SK-N-SH (cell line): ENCODE measurements at regions not wholly inside any gene's neighbourhood (a gene's known extent, or its start where the extent isn't known, plus 50 kb on each side); places are given as distances from the start of the nearest gene placed in this dataset.
A peak's percentile ranks its signal among the peaks of the same experiment; 100 is the strongest.

Source experiments
- CTCF ChIA-PET: fragments of 300-600, 350-600 bp; formaldehyde crosslinking; extraction: SDS; loops from one replicate; lab custom pipeline; 2021; lab: Yijun Ruan, JAX
- POLR2A ChIA-PET: fragments of 350-600 bp; sonication (Branson Sonifier 250); formaldehyde crosslinking; extraction: SDS; loops from one replicate; lab custom pipeline; 2020; ENCODE audit warnings: antibody characterized with exemption, inconsistent platforms; lab: Yijun Ruan, JAX
- DNase-seq: peaks from one replicate; pipeline ENCODE4 v3.0.0; 2012
- H2AFZ ChIP-seq: fragments of 200-600 bp; sonication (generic); 2 replicates; pipeline ENCODE4 v1.8.1; 2016; ENCODE audit warnings: antibody characterized with exemption, mild to moderate bottlenecking, low read depth
- H3F3A ChIP-seq: fragments of 200-600 bp; sonication (generic); replicated peaks from 2 replicates; pipeline ENCODE3; 2016; ENCODE audit warnings: antibody characterized with exemption, mild to moderate bottlenecking; ENCODE audit not compliant: insufficient read depth
- H3K27ac ChIP-seq, 2 experiments: fragments of 200-500 bp in 1 of 2; fragments of 200-600 bp in 1 of 2; sonication (Bioruptor generic) in 1 of 2; sonication (generic), shearing (Covaris generic) in 1 of 2; 2 replicates each; pipeline versions ENCODE4 v1.5.1 to v1.6.1; 2014 to 2016; ENCODE audit warnings: low read depth in 2 of 2, inconsistent platforms in 1 of 2, low read length in 1 of 2, mild to moderate bottlenecking in 1 of 2, mixed read lengths in 1 of 2
- H3K27me3 ChIP-seq: fragments of 200-600 bp; sonication (generic), shearing (Covaris generic); 2 replicates; pipeline ENCODE4 v1.6.1; 2016; ENCODE audit warnings: mixed run types; ENCODE audit not compliant: insufficient read depth
- H3K36me3 ChIP-seq, 2 experiments: fragments of 200-500 bp in 1 of 2; fragments of 200-600 bp in 1 of 2; sonication (Bioruptor generic) in 1 of 2; sonication (generic) in 1 of 2; replicated peaks in 1 of 2; 2 replicates each; pipeline versions ENCODE3 to v1.5.1; 2014 to 2016; ENCODE audit warnings: low read length in 1 of 2, mild to moderate bottlenecking in 1 of 2; ENCODE audit not compliant: insufficient read depth in 2 of 2, control insufficient read depth in 1 of 2
- H3K4me1 ChIP-seq, 2 experiments: fragments of 200-500 bp in 1 of 2; fragments of 200-600 bp in 1 of 2; sonication (Bioruptor generic) in 1 of 2; sonication (generic), shearing (Covaris generic) in 1 of 2; 2 replicates each; pipeline versions ENCODE4 v1.5.1 to v1.6.1; 2014 to 2016; ENCODE audit warnings: low read depth in 1 of 2, low read length in 1 of 2, mixed run types in 1 of 2; ENCODE audit not compliant: insufficient read depth in 2 of 2, control insufficient read depth in 1 of 2
- H3K4me2 ChIP-seq: fragments of 200-600 bp; sonication (generic), shearing (Covaris generic); 2 replicates; pipeline ENCODE4 v1.6.1; 2017; ENCODE audit warnings: mixed run types
- H3K4me3 ChIP-seq, 2 experiments: fragments of 200-500 bp in 1 of 2; fragments of 200-600 bp in 1 of 2; sonication (Bioruptor generic) in 1 of 2; sonication (generic), shearing (Covaris generic) in 1 of 2; 2 replicates each; pipeline versions ENCODE4 v1.5.1 to v1.8.1; 2014 to 2016; ENCODE audit warnings: low read depth in 2 of 2, inconsistent platforms in 1 of 2, low read length in 1 of 2, mild to moderate bottlenecking in 1 of 2, mixed read lengths in 1 of 2, moderate library complexity in 1 of 2
- H3K79me2 ChIP-seq: fragments of 200-600 bp; sonication (generic); 2 replicates; pipeline ENCODE4 v1.8.1; 2017; ENCODE audit warnings: mild to moderate bottlenecking; ENCODE audit not compliant: insufficient read depth
- H3K9ac ChIP-seq: fragments of 200-600 bp; sonication (generic); 2 replicates; pipeline ENCODE4 v1.6.1; 2017; ENCODE audit warnings: mixed run types
- H3K9me2 ChIP-seq: fragments of 200-600 bp; sonication (generic); 2 replicates; pipeline ENCODE4 v1.6.1; 2017; ENCODE audit warnings: mixed run types
- H3K9me3 ChIP-seq: fragments of 200-600 bp; sonication (generic); 2 replicates; pipeline ENCODE4 v1.6.1; 2017; ENCODE audit warnings: mixed run types, mild to moderate bottlenecking, moderate library complexity
- H4K20me1 ChIP-seq: fragments of 200-600 bp; sonication (generic); 2 replicates; pipeline ENCODE4 v1.6.1; 2017; ENCODE audit warnings: mild to moderate bottlenecking, mixed run types; ENCODE audit not compliant: insufficient read depth
- CHD2 ChIP-seq: fragments of 150-350 bp; IDR thresholded peaks from 2 replicates; pipeline ENCODE4 v1.6.1; 2018; ENCODE audit warnings: low read length; ENCODE audit not compliant: partially characterized antibody
- EP300 ChIP-seq, 2 experiments: IDR thresholded peaks; 2 replicates each; pipeline versions ENCODE4 v1.4.0 to v1.6.1; 2012; ENCODE audit warnings: borderline replicate concordance in 1 of 2, low read depth in 1 of 2, low read length in 1 of 2
- FOXJ3 ChIP-seq: sonication (generic); formaldehyde crosslinking; IDR thresholded peaks from 2 replicates; pipeline ENCODE4 v1.5.1; 2020; ENCODE audit warnings: mild to moderate bottlenecking, missing genetic modification reagents
- GABPA ChIP-seq: IDR thresholded peaks from 2 replicates; pipeline ENCODE4 v1.4.0; 2012; ENCODE audit warnings: low read depth, mild to moderate bottlenecking
- GATA2 ChIP-seq: sonication (generic); formaldehyde crosslinking; IDR thresholded peaks from 2 replicates; pipeline ENCODE4 v1.5.0; 2020; ENCODE audit warnings: mild to moderate bottlenecking, missing genetic modification reagents
- NFIC ChIP-seq: IDR thresholded peaks from 2 replicates; pipeline ENCODE4 v1.4.0; 2012; ENCODE audit warnings: borderline replicate concordance
- NRF1 ChIP-seq: IDR thresholded peaks from 2 replicates; pipeline ENCODE4 v1.6.1; 2012; ENCODE audit warnings: low read depth, mild to moderate bottlenecking, low read length
- POLR2AphosphoS5 ChIP-seq: IDR thresholded peaks from 2 replicates; pipeline ENCODE4 v1.6.1; 2012; ENCODE audit warnings: low read depth, low read length
- RAD21 ChIP-seq: IDR thresholded peaks from 2 replicates; pipeline ENCODE4 v1.6.1; 2012; ENCODE audit warnings: mild to moderate bottlenecking, low read length
- RCOR1 ChIP-seq: fragments of 150-350 bp; IDR thresholded peaks from 2 replicates; pipeline ENCODE4 v1.6.1; 2017; ENCODE audit warnings: antibody characterized with exemption, low read length
- RXRA ChIP-seq: IDR thresholded peaks from 2 replicates; pipeline ENCODE4 v1.4.0; 2012; ENCODE audit warnings: low read depth, mild to moderate bottlenecking, borderline replicate concordance
- SIN3A ChIP-seq: IDR thresholded peaks from 2 replicates; pipeline ENCODE4 v1.6.1; 2012; ENCODE audit warnings: low read depth, mild to moderate bottlenecking, low read length, moderate library complexity, borderline replicate concordance
- SMC3 ChIP-seq: IDR thresholded peaks from 2 replicates; pipeline ENCODE4 v1.6.1; 2012; ENCODE audit warnings: low read depth, low read length, improper control_type of control experiment
- TAF1 ChIP-seq: IDR thresholded peaks from 2 replicates; pipeline ENCODE4 v1.6.1; 2012; ENCODE audit warnings: low read depth, mild to moderate bottlenecking, low read length, moderate library complexity, borderline replicate concordance
- YY1 ChIP-seq: IDR thresholded peaks from 2 replicates; pipeline ENCODE4 v1.4.0; 2012; ENCODE audit warnings: low read depth, mild to moderate bottlenecking
- WGBS: methylation state at CpG from one replicate; pipeline ENCODE4 v1.1.6; 2017; ENCODE audit warnings: low lambda C conversion rate; 5-methylcytosine and 5-hydroxymethylcytosine counted together
- TF ChIP-seq, protein P1 (sequence below): IDR thresholded peaks from 2 replicates; pipeline ENCODE4; 2012
- TF ChIP-seq, protein P2 (sequence below): IDR thresholded peaks from 2 replicates; pipeline ENCODE4 v1.4.0; 2012; ENCODE audit warnings: low read depth, borderline replicate concordance
- TF ChIP-seq, protein P3 (sequence below): fragments of 150-350 bp; IDR thresholded peaks from 2 replicates; pipeline ENCODE4 v1.6.1; 2016; ENCODE audit warnings: mild to moderate bottlenecking, low read depth, low read length
- TF ChIP-seq, protein P4 (sequence below): fragments of 200-600 bp; sonication (generic); IDR thresholded peaks from 2 replicates; pipeline ENCODE4 v1.6.1; 2017; ENCODE audit warnings: antibody characterized with exemption, mild to moderate bottlenecking, moderate library complexity

DNA sequence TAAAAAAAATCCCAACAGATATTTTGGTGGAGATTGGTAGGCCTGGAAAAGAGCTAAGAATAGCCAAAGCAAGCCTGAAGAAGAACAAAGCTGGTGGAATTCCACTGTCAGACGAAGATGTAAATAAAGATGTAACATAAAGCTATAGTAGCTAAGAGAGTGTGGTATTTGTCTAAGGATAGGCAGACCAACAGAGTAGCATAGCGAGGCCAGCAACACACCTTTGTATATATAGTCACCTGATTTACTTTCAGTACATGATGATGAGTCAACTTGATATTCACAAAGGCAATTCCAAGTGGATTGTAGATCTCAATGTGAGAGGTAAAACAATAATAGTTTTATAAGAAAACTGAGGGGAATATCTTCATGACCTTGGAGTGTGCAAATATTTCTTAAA, 53.6 kb upstream of the SYN2 start:
- ChIA-PET CTCF (interaction anchor here (0.7 to 1.2 kb wide), 2 partner anchors 28 to 95 kb away, joined by 3 read pairs; no protein-coding TSS in a partner anchor), POLR2A (no interaction called here)
- DNase-seq: no peak
- Histone ChIP-seq H3K4me2 (no peak overlapping the region), H4K20me1 (no peaks in the 10 kb centered on the region), H3K79me2 (no peaks in the 10 kb centered on the region), H3K9ac (no peak overlapping the region), H3K9me3 (no peaks in the 10 kb centered on the region), H3K4me1 (peaks cover 0 to 15% of the 10 kb centered on the region in 2 experiments; a peak in 2 of 4 replicates), H3K9me2 (no peaks in the 10 kb centered on the region), H3K27me3 (no peaks in the 10 kb centered on the region), H3K4me3 (no peak overlapping the region), H2AFZ (no peak overlapping the region), H3K36me3 (no peaks in the 10 kb centered on the region), H3K27ac (no peak overlapping the region), H3F3A (no peaks in the 10 kb centered on the region)
- TF ChIP-seq EP300 (IDR thresholded peaks at IDR 0.05; ENCODE audit: borderline replicate concordance in 1 of 2, low read depth in 1 of 2, low read length in 1 of 2) (no peak), YY1 (no peak), RXRA (no peak), NFIC (no peak), FOXJ3 (CRISPR knock-in tag) (no peak)
- TF ChIP-seq, protein P1, sequence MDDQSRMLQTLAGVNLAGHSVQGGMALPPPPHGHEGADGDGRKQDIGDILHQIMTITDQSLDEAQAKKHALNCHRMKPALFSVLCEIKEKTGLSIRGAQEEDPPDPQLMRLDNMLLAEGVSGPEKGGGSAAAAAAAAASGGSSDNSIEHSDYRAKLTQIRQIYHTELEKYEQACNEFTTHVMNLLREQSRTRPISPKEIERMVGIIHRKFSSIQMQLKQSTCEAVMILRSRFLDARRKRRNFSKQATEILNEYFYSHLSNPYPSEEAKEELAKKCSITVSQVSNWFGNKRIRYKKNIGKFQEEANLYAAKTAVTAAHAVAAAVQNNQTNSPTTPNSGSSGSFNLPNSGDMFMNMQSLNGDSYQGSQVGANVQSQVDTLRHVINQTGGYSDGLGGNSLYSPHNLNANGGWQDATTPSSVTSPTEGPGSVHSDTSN: no peak
- WGBS: 8% methylated on average over 2 of the region's 2 CpGs

DNA sequence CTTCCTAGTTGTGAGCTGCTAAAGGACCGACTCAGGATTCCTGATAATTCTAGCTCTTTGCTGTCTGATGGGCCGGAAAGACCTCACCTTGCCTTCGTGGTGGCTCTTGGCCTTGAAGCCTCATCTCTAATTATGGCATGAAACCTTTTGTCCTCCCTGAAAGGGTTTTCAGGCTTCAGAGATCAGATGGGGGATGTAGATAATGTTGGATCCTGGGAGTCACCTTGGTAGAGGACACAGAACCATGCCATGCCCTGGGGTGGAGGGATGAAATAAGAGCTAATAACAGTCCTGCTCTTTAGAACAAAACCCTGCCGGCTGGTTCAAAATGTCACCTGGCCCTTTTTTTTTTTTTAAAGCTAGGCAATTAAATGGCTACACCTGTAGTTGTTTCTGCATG, 50.8 kb upstream of the SYN2 start:
- DNase-seq: peak; percentile 32
- ChIA-PET CTCF (interaction anchor here (0.7 to 1.0 kb wide), 2 partner anchors 9 to 185 kb away, joined by 4 to 10 read pairs; no protein-coding TSS in a partner anchor), POLR2A (no interaction called here)
- Histone ChIP-seq H3F3A (no peaks in the 10 kb centered on the region), H3K4me1 (peaks cover 0 to 15% of the 10 kb centered on the region in 2 experiments; a peak in 2 of 4 replicates), H3K9ac (no peak overlapping the region), H3K4me2 (no peak overlapping the region), H3K9me2 (no peaks in the 10 kb centered on the region), H3K9me3 (no peaks in the 10 kb centered on the region), H3K36me3 (no peaks in the 10 kb centered on the region), H3K4me3 (no peak overlapping the region), H3K79me2 (no peaks in the 10 kb centered on the region), H3K27me3 (no peaks in the 10 kb centered on the region), H4K20me1 (no peaks in the 10 kb centered on the region), H2AFZ (no peak overlapping the region), H3K27ac (peak overlapping the region in 1 of 2 experiments; percentile 64; a peak in 2 of 4 replicates)
- TF ChIP-seq RCOR1: peak; percentile 15; the same call in 1 of the 2 replicates
- TF ChIP-seq GATA2 (CRISPR knock-in tag): peak; percentile 64
- no peak for TF ChIP-seq CHD2
- WGBS: 36% methylated on average over 4 of the region's 4 CpGs

DNA sequence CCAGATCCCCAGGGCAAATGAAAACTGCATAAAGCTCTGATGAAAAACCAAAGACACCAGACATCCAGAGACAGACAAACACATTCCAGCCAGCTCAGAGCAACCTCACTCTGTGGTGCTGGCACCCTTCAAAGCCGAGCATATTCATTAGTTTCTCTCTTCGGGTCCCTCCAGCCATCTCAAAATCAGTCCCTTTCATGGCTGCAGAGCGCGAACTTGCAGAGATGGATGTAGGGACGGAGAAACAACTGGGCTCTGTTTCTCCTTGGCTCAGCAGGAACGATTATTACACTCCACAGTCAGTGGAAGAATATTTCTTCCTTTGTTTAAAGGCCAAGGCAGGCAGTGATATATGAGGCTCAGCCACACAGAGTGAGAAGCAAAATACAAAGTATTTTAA, 50.4 kb upstream of the SYN2 start:
- DNase-seq: peak; percentile 20
- H3K36me3 ChIP-seq: no peaks in the 10 kb centered on the region
- no peaks in the 10 kb centered on the region for H3K79me2 ChIP-seq
- no peaks in the 10 kb centered on the region for H3F3A ChIP-seq
- no peaks in the 10 kb centered on the region for H3K27me3 ChIP-seq
- no peak overlapping the region for H3K4me2 ChIP-seq
- H3K4me1 ChIP-seq: peaks cover 0 to 15% of the 10 kb centered on the region in 2 experiments; a peak in 2 of 4 replicates
- H4K20me1 ChIP-seq: no peaks in the 10 kb centered on the region
- H3K4me3 ChIP-seq: no peak overlapping the region
- H3K27ac ChIP-seq: peak overlapping the region in 1 of 2 experiments; percentile 64; a peak in 2 of 4 replicates
- 42% methylated on average over 6 of the region's 6 CpGs for WGBS
- no peaks in the 10 kb centered on the region for H3K9me3 ChIP-seq
- ChIA-PET POLR2A (no interaction called here), CTCF (interaction anchor here (1.0 to 1.3 kb wide), 3 partner anchors 9 to 93 kb away, joined by 3 to 10 read pairs (median 7); no protein-coding TSS in a partner anchor)
- no peak overlapping the region for H2AFZ ChIP-seq
- no peaks in the 10 kb centered on the region for H3K9me2 ChIP-seq
- no peak overlapping the region for H3K9ac ChIP-seq
- TF ChIP-seq, protein P2, sequence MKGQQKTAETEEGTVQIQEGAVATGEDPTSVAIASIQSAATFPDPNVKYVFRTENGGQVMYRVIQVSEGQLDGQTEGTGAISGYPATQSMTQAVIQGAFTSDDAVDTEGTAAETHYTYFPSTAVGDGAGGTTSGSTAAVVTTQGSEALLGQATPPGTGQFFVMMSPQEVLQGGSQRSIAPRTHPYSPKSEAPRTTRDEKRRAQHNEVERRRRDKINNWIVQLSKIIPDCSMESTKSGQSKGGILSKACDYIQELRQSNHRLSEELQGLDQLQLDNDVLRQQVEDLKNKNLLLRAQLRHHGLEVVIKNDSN: no peak
- no peak for TF ChIP-seq SIN3A
- no peak for TF ChIP-seq RAD21
- TF ChIP-seq SMC3: no peak
- no peak for TF ChIP-seq RXRA
- no peak for TF ChIP-seq FOXJ3 (CRISPR knock-in tag)
- TF ChIP-seq, protein P3, sequence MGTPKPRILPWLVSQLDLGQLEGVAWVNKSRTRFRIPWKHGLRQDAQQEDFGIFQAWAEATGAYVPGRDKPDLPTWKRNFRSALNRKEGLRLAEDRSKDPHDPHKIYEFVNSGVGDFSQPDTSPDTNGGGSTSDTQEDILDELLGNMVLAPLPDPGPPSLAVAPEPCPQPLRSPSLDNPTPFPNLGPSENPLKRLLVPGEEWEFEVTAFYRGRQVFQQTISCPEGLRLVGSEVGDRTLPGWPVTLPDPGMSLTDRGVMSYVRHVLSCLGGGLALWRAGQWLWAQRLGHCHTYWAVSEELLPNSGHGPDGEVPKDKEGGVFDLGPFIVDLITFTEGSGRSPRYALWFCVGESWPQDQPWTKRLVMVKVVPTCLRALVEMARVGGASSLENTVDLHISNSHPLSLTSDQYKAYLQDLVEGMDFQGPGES: no peak
- no peak for TF ChIP-seq GABPA
- no peak for TF ChIP-seq NRF1
- no peak for TF ChIP-seq TAF1
- TF ChIP-seq POLR2AphosphoS5: no peak
- TF ChIP-seq, protein P4, sequence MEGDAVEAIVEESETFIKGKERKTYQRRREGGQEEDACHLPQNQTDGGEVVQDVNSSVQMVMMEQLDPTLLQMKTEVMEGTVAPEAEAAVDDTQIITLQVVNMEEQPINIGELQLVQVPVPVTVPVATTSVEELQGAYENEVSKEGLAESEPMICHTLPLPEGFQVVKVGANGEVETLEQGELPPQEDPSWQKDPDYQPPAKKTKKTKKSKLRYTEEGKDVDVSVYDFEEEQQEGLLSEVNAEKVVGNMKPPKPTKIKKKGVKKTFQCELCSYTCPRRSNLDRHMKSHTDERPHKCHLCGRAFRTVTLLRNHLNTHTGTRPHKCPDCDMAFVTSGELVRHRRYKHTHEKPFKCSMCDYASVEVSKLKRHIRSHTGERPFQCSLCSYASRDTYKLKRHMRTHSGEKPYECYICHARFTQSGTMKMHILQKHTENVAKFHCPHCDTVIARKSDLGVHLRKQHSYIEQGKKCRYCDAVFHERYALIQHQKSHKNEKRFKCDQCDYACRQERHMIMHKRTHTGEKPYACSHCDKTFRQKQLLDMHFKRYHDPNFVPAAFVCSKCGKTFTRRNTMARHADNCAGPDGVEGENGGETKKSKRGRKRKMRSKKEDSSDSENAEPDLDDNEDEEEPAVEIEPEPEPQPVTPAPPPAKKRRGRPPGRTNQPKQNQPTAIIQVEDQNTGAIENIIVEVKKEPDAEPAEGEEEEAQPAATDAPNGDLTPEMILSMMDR: no peak
